ENCODE measurements at regions not wholly inside any gene's neighbourhood (a gene's known extent, or its start where the extent isn't known, plus 50 kb on each side); places are given as distances from the start of the nearest gene placed in this dataset.

DNA sequence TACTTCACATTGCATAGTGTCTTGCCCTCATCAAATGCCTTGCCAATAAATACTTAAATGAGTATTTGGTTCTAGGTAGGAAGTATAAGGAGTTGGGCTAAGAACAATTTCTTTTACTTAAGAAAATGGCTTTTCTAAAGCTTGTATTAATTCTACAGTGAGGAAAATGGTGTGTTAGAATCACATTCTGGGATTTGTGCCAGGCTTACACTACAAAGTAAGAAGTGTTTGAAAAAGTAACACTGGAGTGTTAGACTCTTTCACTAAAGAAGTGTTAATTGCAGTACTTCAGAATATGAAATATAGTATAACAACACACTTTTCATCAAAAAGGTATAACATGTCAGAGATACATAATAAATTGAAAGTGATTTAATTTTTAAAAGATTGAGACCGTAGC lies 328.7 kb downstream of the C3orf38 start (continued):
- TF ChIP-seq, protein P1, sequence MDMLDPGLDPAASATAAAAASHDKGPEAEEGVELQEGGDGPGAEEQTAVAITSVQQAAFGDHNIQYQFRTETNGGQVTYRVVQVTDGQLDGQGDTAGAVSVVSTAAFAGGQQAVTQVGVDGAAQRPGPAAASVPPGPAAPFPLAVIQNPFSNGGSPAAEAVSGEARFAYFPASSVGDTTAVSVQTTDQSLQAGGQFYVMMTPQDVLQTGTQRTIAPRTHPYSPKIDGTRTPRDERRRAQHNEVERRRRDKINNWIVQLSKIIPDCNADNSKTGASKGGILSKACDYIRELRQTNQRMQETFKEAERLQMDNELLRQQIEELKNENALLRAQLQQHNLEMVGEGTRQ (CRISPR knock-in tag; IDR thresholded peaks at IDR 0.05) = no peak
- TF ChIP-seq, protein P2, sequence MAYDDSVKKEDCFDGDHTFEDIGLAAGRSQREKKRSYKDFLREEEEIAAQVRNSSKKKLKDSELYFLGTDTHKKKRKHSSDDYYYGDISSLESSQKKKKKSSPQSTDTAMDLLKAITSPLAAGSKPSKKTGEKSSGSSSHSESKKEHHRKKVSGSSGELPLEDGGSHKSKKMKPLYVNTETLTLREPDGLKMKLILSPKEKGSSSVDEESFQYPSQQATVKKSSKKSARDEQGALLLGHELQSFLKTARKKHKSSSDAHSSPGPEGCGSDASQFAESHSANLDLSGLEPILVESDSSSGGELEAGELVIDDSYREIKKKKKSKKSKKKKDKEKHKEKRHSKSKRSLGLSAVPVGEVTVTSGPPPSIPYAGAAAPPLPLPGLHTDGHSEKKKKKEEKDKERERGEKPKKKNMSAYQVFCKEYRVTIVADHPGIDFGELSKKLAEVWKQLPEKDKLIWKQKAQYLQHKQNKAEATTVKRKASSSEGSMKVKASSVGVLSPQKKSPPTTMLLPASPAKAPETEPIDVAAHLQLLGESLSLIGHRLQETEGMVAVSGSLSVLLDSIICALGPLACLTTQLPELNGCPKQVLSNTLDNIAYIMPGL (CRISPR knock-in tag; IDR thresholded peaks at IDR 0.05) = no peak
- TF ChIP-seq, protein P3, sequence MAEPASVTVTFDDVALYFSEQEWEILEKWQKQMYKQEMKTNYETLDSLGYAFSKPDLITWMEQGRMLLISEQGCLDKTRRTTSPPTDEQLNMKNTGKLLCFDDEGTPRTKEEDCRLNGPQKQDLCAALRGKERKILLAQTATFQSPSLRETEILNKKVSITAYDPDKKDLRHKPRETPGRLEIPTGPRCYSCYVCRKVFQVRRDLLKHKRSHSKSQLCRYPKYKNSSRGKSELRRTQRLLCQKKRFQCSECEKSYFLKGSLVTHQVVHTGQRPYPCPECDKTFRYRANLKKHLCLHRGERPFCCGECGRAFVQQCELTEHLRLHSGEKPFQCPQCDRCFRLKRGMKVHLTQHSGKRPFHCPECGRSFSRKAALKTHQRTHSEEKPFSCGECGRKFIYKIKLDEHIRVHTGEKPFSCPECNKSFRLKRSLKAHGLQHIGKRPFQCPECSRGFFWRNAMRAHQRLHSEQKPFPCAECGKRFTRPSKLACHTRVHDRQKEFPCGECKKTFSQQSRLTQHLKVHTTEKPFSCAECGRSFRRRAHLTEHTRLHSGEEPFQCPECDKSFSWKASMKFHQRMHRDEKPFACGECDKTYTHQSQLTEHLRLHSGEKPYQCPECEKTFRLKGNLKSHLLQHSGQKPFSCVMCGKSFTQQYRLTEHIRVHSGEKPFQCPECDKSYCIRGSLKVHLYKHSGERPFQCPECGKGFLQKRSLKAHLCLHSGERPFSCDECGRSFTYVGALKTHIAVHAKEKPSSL (CRISPR knock-in tag; conservative IDR thresholded peaks at IDR 0.05) = no peak
- no peak for TF ChIP-seq ZNF219 (CRISPR knock-in tag; IDR thresholded peaks at IDR 0.05; ENCODE audit: borderline replicate concordance)
- TF ChIP-seq, protein P4, sequence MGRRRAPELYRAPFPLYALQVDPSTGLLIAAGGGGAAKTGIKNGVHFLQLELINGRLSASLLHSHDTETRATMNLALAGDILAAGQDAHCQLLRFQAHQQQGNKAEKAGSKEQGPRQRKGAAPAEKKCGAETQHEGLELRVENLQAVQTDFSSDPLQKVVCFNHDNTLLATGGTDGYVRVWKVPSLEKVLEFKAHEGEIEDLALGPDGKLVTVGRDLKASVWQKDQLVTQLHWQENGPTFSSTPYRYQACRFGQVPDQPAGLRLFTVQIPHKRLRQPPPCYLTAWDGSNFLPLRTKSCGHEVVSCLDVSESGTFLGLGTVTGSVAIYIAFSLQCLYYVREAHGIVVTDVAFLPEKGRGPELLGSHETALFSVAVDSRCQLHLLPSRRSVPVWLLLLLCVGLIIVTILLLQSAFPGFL (CRISPR knock-in tag; IDR thresholded peaks at IDR 0.05; ENCODE audit: borderline replicate concordance) = no peak
- TF ChIP-seq, protein P5, sequence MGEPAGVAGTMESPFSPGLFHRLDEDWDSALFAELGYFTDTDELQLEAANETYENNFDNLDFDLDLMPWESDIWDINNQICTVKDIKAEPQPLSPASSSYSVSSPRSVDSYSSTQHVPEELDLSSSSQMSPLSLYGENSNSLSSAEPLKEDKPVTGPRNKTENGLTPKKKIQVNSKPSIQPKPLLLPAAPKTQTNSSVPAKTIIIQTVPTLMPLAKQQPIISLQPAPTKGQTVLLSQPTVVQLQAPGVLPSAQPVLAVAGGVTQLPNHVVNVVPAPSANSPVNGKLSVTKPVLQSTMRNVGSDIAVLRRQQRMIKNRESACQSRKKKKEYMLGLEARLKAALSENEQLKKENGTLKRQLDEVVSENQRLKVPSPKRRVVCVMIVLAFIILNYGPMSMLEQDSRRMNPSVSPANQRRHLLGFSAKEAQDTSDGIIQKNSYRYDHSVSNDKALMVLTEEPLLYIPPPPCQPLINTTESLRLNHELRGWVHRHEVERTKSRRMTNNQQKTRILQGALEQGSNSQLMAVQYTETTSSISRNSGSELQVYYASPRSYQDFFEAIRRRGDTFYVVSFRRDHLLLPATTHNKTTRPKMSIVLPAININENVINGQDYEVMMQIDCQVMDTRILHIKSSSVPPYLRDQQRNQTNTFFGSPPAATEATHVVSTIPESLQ (CRISPR knock-in tag; IDR thresholded peaks at IDR 0.05) = no peak

DNA sequence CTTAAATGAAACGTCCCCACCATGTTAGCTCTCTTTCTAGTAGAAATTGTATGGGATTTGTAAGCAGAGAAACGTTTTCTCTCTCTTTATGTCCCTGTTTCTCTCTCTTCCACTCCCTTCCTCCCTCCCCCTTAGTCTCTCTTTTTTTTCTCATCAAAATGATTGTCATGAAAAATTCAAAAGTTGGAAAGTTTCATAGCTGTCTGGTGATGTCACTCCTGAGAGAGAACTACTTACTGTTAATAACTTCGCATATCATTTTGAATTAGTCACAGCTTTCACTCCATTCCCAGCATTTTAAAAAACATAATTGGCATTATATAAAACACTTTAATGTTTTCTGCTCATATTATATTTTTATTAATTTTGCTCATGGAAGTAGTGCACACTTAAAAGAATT lies 331.1 kb downstream of the C3orf38 start:
- DNase-seq (ENCODE audit: low spot score) (no peak), ATAC-seq (no peak)
- TF ChIP-seq, protein P6, sequence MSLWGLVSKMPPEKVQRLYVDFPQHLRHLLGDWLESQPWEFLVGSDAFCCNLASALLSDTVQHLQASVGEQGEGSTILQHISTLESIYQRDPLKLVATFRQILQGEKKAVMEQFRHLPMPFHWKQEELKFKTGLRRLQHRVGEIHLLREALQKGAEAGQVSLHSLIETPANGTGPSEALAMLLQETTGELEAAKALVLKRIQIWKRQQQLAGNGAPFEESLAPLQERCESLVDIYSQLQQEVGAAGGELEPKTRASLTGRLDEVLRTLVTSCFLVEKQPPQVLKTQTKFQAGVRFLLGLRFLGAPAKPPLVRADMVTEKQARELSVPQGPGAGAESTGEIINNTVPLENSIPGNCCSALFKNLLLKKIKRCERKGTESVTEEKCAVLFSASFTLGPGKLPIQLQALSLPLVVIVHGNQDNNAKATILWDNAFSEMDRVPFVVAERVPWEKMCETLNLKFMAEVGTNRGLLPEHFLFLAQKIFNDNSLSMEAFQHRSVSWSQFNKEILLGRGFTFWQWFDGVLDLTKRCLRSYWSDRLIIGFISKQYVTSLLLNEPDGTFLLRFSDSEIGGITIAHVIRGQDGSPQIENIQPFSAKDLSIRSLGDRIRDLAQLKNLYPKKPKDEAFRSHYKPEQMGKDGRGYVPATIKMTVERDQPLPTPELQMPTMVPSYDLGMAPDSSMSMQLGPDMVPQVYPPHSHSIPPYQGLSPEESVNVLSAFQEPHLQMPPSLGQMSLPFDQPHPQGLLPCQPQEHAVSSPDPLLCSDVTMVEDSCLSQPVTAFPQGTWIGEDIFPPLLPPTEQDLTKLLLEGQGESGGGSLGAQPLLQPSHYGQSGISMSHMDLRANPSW (CRISPR knock-in tag; conservative IDR thresholded peaks at IDR 0.05; ENCODE audit: low read depth) = no peak
- TF ChIP-seq ZNF423 (CRISPR knock-in tag; IDR thresholded peaks at IDR 0.05) = no peak
- TF ChIP-seq, protein P7, sequence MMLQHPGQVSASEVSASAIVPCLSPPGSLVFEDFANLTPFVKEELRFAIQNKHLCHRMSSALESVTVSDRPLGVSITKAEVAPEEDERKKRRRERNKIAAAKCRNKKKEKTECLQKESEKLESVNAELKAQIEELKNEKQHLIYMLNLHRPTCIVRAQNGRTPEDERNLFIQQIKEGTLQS (CRISPR knock-in tag; conservative IDR thresholded peaks at IDR 0.05) = no peak
- no peak for TF ChIP-seq CBFB (CRISPR knock-in tag; IDR thresholded peaks at IDR 0.05; ENCODE audit: low read depth)
- no peak for TF ChIP-seq RELA (CRISPR knock-in tag; IDR thresholded peaks at IDR 0.05; ENCODE audit: borderline replicate concordance)
- TF ChIP-seq, protein P8, sequence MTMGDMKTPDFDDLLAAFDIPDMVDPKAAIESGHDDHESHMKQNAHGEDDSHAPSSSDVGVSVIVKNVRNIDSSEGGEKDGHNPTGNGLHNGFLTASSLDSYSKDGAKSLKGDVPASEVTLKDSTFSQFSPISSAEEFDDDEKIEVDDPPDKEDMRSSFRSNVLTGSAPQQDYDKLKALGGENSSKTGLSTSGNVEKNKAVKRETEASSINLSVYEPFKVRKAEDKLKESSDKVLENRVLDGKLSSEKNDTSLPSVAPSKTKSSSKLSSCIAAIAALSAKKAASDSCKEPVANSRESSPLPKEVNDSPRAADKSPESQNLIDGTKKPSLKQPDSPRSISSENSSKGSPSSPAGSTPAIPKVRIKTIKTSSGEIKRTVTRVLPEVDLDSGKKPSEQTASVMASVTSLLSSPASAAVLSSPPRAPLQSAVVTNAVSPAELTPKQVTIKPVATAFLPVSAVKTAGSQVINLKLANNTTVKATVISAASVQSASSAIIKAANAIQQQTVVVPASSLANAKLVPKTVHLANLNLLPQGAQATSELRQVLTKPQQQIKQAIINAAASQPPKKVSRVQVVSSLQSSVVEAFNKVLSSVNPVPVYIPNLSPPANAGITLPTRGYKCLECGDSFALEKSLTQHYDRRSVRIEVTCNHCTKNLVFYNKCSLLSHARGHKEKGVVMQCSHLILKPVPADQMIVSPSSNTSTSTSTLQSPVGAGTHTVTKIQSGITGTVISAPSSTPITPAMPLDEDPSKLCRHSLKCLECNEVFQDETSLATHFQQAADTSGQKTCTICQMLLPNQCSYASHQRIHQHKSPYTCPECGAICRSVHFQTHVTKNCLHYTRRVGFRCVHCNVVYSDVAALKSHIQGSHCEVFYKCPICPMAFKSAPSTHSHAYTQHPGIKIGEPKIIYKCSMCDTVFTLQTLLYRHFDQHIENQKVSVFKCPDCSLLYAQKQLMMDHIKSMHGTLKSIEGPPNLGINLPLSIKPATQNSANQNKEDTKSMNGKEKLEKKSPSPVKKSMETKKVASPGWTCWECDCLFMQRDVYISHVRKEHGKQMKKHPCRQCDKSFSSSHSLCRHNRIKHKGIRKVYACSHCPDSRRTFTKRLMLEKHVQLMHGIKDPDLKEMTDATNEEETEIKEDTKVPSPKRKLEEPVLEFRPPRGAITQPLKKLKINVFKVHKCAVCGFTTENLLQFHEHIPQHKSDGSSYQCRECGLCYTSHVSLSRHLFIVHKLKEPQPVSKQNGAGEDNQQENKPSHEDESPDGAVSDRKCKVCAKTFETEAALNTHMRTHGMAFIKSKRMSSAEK (CRISPR knock-in tag; IDR thresholded peaks at IDR 0.05; ENCODE audit: borderline replicate concordance) = no peak
- TF ChIP-seq, protein P5 (CRISPR knock-in tag; IDR thresholded peaks at IDR 0.05) = no peak
- Mint-ChIP-seq H3K4me3 (no peak overlapping the region), H3K36me3 (no peaks in the 10 kb centered on the region), H3K4me1 (no peaks in the 10 kb centered on the region), H3K27ac (no peak overlapping the region), H3K27me3 (ENCODE audit: low read depth) (no peaks in the 10 kb centered on the region), H3K9me3 (0 out of 2 replicates have a peak, but pooled peaks cover 3% of the 10 kb centered on the region)
- CTCF ChIA-PET = no interaction called here
- POLR2A ChIA-PET = no interaction called here

Data from WTC11 (cell line).